CD4-positive, alpha-beta T cell (primary cell): ENCODE measurements at regions not wholly inside any gene's neighbourhood (a gene's known extent, or its start where the extent isn't known, plus 50 kb on each side); places are given as distances from the start of the nearest gene placed in this dataset.

ENCODE experiments used
- ATAC-seq: fragments of 200-7000 bp; cut with Tn5 transposase; one replicate; pipeline ENCODE4 v1.10.0; 2022; ENCODE audit warnings: mild to moderate bottlenecking; ENCODE audit not compliant: poor library complexity
- CTCF ChIA-PET: fragments of 350-600 bp; sonication (Branson Sonifier 250); formaldehyde crosslinking; loops from one replicate; lab custom pipeline; 2021; ENCODE audit warnings: antibody characterized with exemption, inconsistent platforms; lab: Charles Lee
- POLR2A ChIA-PET: fragments of 350-600 bp; sonication (Branson Sonifier 250); formaldehyde crosslinking; loops from one replicate; lab custom pipeline; 2021; ENCODE audit warnings: antibody characterized with exemption, inconsistent platforms; lab: Charles Lee
- DNase-seq, 14 experiments: peaks; one replicate each; pipeline ENCODE4 v3.0.0-alpha.2; 2013 to 2020; ENCODE audit warnings: mixed read lengths in 2 of 14
- H3K27ac ChIP-seq, 2 donors: one replicate each; pipeline versions ENCODE4 v1.5.1 to v1.7.0; 2013; ENCODE audit warnings: low read length in 2 of 2, low read depth in 1 of 2, mild to moderate bottlenecking in 1 of 2
- H3K27me3 ChIP-seq, 2 experiments: 1 replicate in 1 of 2; 2 replicates in 1 of 2; pipeline versions ENCODE4 v1.6.1 to v1.7.0; 2013; ENCODE audit warnings: low read length in 2 of 2, control low read depth in 1 of 2, mild to moderate bottlenecking in 1 of 2, moderate library complexity in 1 of 2; ENCODE audit not compliant: insufficient read depth in 2 of 2, control insufficient read depth in 1 of 2
- H3K36me3 ChIP-seq: one replicate; pipeline ENCODE4 v1.6.1; 2013; ENCODE audit warnings: low read length, control low read depth; ENCODE audit not compliant: insufficient read depth
- H3K4me1 ChIP-seq: one replicate; pipeline ENCODE4 v1.6.1; 2013; ENCODE audit warnings: low read length, control low read depth; ENCODE audit not compliant: insufficient read depth
- H3K4me3 ChIP-seq: one replicate; pipeline ENCODE4 v1.5.1; 2013; ENCODE audit warnings: mild to moderate bottlenecking, low read length, moderate library complexity
- H3K9me3 ChIP-seq, 2 experiments: 1 replicate in 1 of 2; 2 replicates in 1 of 2; pipeline versions ENCODE4 v1.6.1 to v1.7.0; 2013; ENCODE audit warnings: low read length in 2 of 2, mild to moderate bottlenecking in 2 of 2, control low read depth in 1 of 2, moderate library complexity in 1 of 2; ENCODE audit not compliant: control insufficient read depth in 1 of 2, insufficient read depth in 1 of 2
- H3K27ac Mint-ChIP-seq: one replicate; pipeline ENCODE4 v1.8.0; 2020; ENCODE audit warnings: mixed read lengths
- H3K27me3 Mint-ChIP-seq: one replicate; pipeline ENCODE4 v1.8.0; 2021; ENCODE audit warnings: mixed read lengths
- H3K36me3 Mint-ChIP-seq: one replicate; pipeline ENCODE4 v1.8.0; 2021; ENCODE audit warnings: low read depth, mixed read lengths
- H3K4me1 Mint-ChIP-seq: one replicate; pipeline ENCODE4 v1.8.0; 2021; ENCODE audit warnings: low read depth, mixed read lengths
- H3K4me3 Mint-ChIP-seq: one replicate; pipeline ENCODE4 v1.8.0; 2020; ENCODE audit warnings: mild to moderate bottlenecking, mixed read lengths
- H3K9me3 Mint-ChIP-seq: one replicate; pipeline ENCODE4 v1.8.0; 2020; ENCODE audit warnings: mixed read lengths
- CTCF ChIP-seq: fragments of 200-600 bp; IDR thresholded peaks from one replicate; pipeline ENCODE4 v1.8.0; 2022; ENCODE audit warnings: antibody characterized with exemption, mild to moderate bottlenecking
- intact Hi-C, 2 experiments: fragments of 100-400 bp; cut with DNase I in 1 of 2; cut with micrococcal nuclease in 1 of 2; formaldehyde crosslinking; loops; one replicate each; pipeline versions ENCODE4 v1.15.1 to v1.9.0; 2023 to 2025; cut with DNase I, micrococcal nuclease

- no peak for DNase-seq
- H3K4me3 Mint-ChIP-seq: no peak overlapping the region
- H3K4me3 ChIP-seq: no peak overlapping the region
- H3K4me1 Mint-ChIP-seq: no peaks in the 10 kb centered on the region
- CTCF ChIA-PET: no interaction called here
- H3K9me3 Mint-ChIP-seq: no peaks in the 10 kb centered on the region
- no peaks in the 10 kb centered on the region for H3K4me1 ChIP-seq
- peaks cover 0 to 11% of the 10 kb centered on the region in 2 experiments for H3K9me3 ChIP-seq
- no peaks in the 10 kb centered on the region for H3K27me3 ChIP-seq
- H3K36me3 ChIP-seq: no peaks in the 10 kb centered on the region
- intact Hi-C loops: no loop called here
- H3K27ac ChIP-seq: no peak overlapping the region
- no peaks in the 10 kb centered on the region for H3K27me3 Mint-ChIP-seq
- TF ChIP-seq CTCF: no peak
- no peak for ATAC-seq
- POLR2A ChIA-PET: no interaction called here
- no peaks in the 10 kb centered on the region for H3K36me3 Mint-ChIP-seq
- H3K27ac Mint-ChIP-seq: no peak overlapping the region
These were observed 84.7 kb upstream of the MYLIP start for GRCh38 chr6:16044211-16044643.

GRCh38 chr6:16043171-16044135 is 85.4 kb upstream of the MYLIP start:
- ChIA-PET POLR2A (no interaction called here), CTCF (no interaction called here)
- Mint-ChIP-seq H3K27ac (no peak overlapping the region), H3K36me3 (no peaks in the 10 kb centered on the region), H3K4me3 (no peak overlapping the region), H3K27me3 (no peaks in the 10 kb centered on the region), H3K9me3 (no peaks in the 10 kb centered on the region), H3K4me1 (no peaks in the 10 kb centered on the region)
- no peaks in the 10 kb centered on the region for H3K27me3 ChIP-seq
- peaks cover 0 to 11% of the 10 kb centered on the region in 2 experiments for H3K9me3 ChIP-seq
- no peak overlapping the region for H3K4me3 ChIP-seq
- H3K27ac ChIP-seq: no peak overlapping the region
- ATAC-seq (no peak), DNase-seq (no peak)
- no peaks in the 10 kb centered on the region for H3K4me1 ChIP-seq
- intact Hi-C loops: no loop called here
- no peak for TF ChIP-seq CTCF
- no peaks in the 10 kb centered on the region for H3K36me3 ChIP-seq

- H3K4me1 ChIP-seq: no peaks in the 10 kb centered on the region
- DNase-seq: no peak
- Mint-ChIP-seq H3K4me1 (no peaks in the 10 kb centered on the region), H3K36me3 (no peaks in the 10 kb centered on the region), H3K27ac (no peak overlapping the region), H3K27me3 (no peaks in the 10 kb centered on the region), H3K4me3 (no peak overlapping the region), H3K9me3 (no peaks in the 10 kb centered on the region)
- H3K4me3 ChIP-seq: no peak overlapping the region
- ChIA-PET CTCF (no interaction called here), POLR2A (no interaction called here)
- no peak overlapping the region for H3K27ac ChIP-seq
- H3K27me3 ChIP-seq: no peaks in the 10 kb centered on the region
- H3K9me3 ChIP-seq: peaks cover 0 to 14% of the 10 kb centered on the region in 2 experiments
- no peaks in the 10 kb centered on the region for H3K36me3 ChIP-seq
- no peak for ATAC-seq
- intact Hi-C loops: no loop called here
- no peak for TF ChIP-seq CTCF
These were observed 86.1 kb upstream of the MYLIP start for GRCh38 chr6:16042751-16043150.
